GM18502 (cell line): ENCODE measurements at regions not wholly inside any gene's neighbourhood (a gene's known extent, or its start where the extent isn't known, plus 50 kb on each side); places are given as distances from the start of the nearest gene placed in this dataset.
"Not testable (repeated sequence)": the region's sequence is repeated elsewhere in the genome, so short reads cannot be mapped to it uniquely, and the experiment has no call there.

Experiments
- ATAC-seq: cut with Tn5 transposase; IDR thresholded peaks from one replicate; pipeline ENCODE4 v1.9.1; 2021; ENCODE audit warnings: mild to moderate bottlenecking; ENCODE audit not compliant: unreplicated experiment, poor library complexity

DNA sequence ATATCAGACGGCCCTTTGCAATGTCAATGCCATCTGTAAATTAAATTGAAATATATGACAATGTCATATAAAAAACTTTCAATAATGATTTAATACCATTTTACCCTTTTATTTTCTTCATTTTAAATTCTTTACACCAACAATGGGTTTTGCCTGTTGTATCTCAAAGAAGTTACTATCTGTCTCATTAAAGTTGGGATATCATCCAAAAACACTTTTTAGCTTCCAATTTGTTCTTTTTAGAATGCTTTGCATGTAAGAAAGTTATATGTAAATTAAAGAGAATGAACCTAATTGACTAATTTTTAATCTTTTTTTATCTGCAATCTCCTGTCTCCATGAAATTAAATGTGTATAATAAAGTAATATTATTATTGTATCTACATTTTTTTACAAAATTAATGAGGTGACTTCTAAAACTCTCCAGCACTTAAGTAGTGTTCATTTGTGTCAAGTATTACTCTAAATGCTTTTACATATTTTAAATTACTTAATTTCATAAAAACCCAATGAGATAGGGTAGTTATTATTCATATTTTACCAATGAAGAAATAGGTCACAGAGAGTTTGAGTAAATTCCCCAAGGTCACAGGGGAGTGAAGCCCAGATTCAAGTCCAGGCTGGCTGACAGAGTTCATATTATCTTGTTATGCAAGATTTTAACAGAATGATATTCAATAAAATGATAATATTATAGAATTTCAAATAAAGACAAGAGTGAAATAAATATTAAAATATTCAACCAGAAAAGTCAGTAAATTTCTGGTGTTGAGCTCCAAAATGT, 673.0 kb upstream of the FLRT2 start:
- no peak for ATAC-seq

DNA sequence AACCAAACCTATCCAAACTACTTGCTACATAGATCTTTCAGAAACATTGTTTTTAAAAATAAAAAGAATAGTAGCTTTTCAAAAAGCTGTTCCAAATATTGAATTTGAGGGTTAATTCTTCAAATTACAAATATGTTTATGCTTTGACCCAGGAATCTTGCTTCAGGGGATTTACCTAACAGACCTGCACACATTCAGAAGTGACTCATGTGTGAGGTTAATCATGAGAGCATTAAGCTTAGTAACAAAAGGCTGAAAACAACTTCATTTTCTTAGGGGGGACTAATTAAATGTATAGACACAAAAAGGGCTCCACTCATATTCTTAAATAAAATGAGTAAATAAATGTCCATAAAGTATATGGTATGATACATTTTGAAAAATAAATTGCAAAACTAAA, 672.4 kb upstream of the FLRT2 start:
- no peak for ATAC-seq

DNA sequence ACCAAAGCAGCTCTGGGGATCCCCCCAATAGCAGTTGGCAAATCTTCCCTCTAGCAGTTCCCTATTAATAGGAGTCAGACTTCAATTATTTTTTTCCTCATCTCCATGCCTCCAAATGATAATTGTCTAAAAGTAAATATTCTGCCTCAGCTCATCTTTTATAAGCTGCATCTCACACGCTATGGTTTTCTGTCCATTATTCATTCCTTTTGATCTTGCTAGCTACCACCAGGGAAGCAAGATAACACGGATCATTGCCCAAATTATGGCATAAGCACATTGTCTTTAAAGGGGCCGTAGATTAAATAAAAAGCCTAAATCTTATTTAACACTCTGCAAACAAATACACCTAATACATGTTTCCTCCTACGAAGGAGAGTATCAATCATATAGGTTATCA, 670.8 kb upstream of the FLRT2 start:
- ATAC-seq: no peak

DNA sequence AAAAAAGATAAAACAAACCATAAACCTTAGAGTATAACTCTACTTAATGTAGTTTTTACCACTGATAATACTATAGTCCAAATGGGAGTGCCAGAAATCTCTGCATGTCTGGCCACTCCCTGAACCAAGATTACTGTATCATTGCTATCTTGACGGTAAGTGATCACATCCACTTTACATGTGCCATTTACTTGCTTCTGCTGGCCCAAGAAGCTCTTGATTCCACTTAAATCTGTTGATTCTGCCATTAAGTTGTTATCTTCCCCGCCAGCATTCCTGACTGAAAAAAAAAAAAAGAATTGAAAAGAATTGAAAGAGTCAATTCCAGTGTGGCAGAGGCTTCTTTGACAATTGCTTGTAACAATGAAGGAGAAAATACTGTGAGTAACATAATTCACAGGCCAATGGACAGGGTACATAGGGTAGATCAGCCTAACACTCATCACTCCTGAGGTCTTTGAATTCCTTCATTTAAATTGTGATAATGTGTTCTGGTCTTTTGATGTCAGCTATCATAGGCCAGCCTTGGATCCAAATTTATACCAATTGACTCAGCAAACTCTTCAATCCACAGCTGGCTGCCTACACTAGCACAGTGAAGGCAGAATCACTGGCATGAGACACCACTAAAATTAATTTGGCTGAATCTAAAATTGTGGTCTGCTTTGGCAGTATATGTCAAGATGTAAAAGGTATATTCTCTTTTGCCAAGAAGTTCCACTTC, 665.2 kb upstream of the FLRT2 start:
- no peak for ATAC-seq

DNA sequence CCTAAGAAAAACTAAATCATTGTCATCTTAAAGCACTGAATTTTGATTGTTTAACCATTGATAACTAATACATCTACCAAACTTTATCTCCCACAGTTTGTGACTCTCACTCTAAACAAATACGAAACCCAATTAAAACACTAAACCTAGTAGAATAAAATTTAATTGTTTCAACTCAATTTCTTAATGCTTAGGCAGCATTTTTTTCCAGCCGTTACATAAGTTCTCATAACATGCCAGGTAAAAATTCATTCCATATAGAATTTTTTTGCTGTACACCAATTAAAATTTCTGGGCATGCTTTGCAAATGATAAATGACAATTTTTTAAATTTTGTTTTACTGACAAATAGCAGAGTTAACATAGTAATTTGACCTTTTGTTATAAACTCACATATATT, 658.2 kb upstream of the FLRT2 start:
- no peak for ATAC-seq

DNA sequence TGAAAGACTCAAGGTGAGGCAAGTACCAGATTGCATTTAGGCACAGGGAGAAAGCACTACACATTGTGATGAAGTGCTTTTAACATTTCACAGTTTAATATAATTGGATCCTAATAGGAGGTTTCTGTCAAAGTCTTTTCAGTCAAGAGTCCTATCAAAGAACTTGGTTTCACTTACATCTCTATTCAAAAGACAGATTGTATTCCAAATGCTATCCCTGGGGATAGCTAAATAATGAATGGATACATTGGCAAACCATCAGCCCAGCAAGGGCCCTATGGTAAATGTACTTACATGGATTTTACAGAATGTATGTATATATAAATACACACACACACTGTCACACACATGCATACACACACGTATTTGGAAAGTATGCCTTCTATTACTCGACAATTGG, 655.5 kb upstream of the FLRT2 start:
- no peak for ATAC-seq

DNA sequence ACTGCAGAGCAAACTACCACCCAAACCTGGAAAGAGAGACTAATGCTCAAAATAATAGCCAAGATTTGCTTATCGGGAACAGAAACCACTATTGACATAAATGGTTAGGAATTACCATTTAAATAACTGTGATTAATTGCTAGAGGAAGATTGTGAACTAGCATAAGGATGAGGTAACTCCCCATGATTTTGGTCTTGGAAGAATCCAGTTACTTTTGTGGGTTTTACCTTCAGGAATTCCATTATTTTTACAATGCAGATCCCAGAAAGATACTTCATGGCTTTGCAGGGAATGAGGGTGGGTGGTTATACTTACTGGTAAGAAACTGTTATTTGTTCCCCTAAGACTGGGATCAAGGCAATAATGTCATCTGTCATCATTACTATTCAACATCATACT, 652.9 kb upstream of the FLRT2 start:
- ATAC-seq: no peak

DNA sequence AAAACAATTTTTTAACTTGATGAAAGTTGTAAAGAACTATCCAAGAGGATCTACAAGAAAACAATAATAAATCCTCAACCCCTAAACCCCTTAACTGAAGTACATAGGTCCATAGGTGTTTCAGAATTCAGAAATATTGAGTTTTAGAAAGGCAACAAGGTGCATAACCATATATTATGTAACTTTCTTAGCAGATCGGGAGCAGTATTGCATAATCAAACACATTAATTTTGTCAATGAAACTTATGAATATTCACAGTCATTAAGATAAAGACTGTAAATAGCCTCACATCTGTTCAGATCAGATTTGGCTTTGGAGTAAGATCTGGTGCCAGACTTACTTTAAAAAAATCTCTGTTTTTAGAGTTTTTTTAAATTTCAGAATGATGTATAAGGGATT, 647.1 kb upstream of the FLRT2 start:
- no peak for ATAC-seq

DNA sequence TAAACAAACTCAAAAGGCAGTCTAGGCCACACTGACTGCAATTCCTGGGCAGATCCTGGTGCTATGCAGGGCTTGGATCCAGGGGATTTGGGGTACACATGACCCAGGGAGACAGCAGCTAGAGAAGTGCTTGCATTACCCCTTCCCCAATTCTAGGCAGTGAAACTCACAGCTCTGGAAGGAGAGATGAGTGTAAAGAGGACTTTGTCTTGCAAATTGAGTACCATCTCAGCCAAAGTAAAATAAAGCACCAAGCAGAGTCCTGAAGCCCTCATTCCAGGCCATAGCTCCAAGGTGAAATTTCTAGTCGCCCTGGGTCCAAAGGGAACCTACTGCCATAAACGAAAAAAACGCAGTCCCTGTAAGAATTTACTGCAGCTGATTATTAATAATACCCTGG, 644.9 kb upstream of the FLRT2 start:
- ATAC-seq: no peak

DNA sequence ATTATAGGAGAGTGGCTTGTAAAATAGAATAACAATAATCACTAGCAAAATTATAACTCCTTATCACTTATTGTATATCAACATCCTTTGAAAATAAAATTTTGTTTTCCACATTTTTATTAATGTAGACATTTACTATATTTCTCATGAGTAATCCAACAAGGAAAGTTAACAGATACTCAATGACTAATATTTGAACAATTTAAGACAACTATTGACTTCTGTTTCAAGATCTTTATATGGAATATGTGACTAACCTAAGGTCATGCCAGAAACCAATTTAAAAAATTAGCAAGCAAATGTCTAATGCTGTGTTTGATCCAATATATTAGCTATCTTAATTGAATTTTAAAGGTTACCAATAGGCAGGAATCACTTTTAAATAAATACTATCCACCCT, 638.5 kb upstream of the FLRT2 start:
- no peak for ATAC-seq

DNA sequence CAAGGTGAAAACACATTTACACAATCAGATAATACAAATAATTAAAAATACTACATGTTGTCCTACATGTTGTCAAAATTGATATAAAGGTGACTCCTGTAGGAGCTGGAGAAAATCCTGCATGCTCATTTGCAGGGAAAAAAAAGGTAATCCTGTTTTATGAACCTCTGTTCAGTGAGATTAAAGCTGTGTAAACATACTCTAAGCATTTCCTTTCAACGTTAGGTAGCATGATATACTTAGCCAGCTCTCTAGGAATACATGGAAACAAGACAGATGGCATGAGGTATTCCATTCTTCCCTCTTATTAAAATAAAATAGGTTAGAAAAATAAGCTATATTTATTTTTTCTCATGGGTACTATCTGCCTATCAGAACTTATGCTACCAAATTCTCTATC, 635.7 kb upstream of the FLRT2 start:
- ATAC-seq: no peak

DNA sequence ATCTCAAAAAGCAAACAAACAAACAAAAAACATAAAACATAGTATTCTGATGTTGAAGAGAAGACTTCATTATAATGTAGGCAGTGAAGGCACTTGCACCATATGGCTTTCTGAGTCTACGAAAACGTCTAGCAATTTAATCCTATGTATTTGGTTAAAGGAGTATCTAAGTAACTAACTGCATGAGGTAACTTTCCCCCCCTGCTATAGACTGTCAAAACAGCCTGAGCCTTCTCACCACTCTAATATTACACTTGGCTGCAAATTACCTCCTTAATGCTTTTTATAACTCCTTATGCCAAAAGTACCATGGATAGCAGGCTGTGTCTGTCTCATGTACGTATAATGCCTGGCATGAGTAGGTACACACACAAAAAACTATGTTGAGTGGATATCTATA, 607.6 kb upstream of the FLRT2 start:
- ATAC-seq: no peak

DNA sequence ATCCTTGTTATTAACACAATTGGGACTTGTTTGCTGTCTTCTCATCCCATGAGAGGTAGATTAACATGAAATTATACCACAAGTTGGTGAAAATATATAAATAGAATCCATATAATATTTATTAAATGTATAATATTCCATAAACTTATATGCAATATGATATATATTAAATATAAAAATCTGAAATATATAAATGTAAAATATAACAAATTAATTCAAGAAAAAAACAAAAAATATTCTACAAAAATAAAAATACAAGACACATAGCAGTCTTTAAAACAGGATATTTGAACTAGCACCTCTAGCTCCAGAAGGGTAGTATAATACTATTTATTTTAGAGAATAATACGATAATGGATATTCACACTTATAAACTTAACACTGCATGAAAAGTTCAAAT, 603.3 kb upstream of the FLRT2 start:
- no peak for ATAC-seq

DNA sequence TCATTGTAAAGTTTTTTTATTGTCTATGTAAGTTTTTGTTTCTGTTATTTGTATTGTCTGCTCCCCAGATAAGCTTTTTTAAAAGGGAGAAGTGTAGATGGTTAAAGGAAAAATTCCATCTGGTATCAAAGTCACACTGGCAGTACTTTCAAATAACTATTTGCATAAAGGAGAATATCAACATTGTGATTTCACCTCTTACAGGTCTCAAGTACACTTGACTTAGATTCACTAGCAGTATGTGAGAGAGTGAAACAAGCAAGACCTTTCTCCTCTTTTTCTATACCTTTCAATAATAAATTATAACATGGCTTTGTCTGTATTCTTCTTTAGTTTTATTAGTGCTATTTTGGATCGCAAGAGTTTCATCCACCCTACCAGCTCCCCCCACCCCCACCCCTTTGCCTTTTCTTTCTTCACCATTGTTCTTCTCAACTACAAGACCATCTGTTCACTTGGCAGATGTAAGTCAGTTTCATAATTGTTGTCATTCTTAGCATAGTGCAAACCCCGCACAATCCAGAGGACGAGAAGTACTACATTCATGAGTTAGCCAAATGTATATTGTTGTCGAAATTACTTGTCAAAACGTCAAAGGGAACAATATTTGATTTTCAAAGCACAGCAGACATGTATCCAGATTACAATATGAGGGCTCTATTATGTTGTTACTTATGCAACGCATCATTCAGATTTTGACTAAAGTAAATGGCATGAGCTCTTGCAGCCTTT, 602.7 kb upstream of the FLRT2 start:
- no peak for ATAC-seq

DNA sequence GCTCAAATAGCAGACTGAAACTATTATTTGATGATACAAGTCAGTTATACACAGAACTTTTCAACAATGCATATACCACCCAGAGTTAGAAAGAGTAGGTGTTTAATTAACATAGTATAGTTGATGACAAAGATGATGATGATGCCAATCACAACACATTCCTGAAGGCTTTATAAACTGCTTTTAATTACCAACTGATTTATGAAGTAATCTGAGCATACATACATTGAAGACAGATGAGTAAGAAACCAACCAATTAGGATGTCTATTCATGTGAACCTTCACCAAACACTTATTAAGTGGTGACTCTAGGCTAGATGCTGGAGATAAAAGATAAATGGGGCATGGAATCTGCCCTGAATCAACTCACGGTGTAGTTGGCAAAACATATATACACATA, 600.9 kb upstream of the FLRT2 start:
- ATAC-seq: no peak

DNA sequence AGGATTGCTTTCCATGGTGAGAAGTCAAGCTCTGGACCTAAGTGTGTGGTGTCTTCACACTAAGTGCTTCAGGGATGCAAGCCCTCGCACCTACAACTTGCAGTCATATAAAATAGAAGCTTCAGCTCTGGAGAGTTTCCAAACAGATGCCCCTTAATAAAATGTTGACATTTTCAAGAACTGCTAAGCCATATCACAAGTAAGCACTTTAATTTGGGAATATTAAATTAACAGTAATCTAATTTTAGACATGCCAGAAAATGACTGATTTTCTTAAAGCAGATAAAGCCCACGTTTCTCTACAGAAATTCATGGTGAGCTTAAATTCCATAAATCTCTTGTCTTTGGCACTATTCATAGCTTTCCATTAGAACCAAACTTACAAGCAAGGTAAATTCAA, 600.1 kb upstream of the FLRT2 start:
- ATAC-seq: no peak

DNA sequence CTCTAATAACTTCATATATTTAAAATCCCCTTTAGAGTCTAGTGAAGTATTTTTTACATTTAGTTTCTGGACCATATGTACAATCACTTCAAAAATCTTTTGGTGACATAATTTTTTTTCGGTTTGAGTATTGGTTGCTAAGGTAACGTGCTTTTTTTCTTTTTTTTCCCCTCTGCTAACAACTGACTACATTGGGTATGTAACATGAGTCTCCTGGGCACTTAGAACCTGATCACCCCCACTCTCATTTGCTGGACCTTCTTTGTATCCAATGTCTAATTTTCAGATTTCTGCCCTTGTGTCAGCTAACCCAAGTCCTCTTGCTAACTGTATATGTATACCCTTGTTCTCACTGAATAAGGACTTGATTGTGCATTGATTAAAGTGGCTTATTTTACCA, 592.9 kb upstream of the FLRT2 start:
- ATAC-seq: no peak

DNA sequence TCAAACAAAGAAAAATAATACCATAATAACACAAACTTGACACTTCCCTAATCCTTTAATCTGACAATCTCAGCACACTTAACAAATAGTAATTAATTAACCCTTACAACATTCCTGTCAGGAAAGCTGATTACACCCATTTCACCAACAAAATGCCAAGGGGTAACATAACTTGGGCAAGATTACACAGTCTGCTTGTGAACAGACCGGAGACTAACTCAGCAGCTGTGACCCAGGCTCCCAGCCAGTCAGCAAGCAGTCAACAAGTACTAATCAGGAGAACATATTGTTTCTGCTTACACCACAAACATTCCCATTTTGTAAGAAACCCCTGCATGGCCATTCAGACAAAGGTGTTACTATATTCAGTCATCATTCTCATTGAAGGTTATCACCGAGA, 592.5 kb upstream of the FLRT2 start:
- ATAC-seq: no peak

DNA sequence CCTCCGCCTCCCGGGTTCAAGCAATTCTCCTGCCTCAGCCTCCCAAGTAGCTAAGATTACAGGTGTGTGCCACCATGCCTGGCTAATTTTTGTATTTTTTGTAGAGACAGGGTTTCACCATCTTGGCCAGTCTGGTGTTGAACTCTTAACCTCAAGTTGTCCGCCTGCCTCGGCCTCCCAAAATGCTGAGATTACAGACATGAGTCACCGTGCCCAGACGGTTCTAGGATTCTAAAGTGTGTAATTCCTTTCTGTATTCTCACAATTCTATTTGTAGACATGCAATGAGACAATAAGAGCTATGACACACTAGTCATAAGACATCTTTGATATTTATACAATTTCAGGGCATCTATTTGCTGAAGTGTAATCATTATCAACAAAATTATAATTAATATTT, 585.0 kb upstream of the FLRT2 start:
- ATAC-seq: not testable (repeated sequence)

DNA sequence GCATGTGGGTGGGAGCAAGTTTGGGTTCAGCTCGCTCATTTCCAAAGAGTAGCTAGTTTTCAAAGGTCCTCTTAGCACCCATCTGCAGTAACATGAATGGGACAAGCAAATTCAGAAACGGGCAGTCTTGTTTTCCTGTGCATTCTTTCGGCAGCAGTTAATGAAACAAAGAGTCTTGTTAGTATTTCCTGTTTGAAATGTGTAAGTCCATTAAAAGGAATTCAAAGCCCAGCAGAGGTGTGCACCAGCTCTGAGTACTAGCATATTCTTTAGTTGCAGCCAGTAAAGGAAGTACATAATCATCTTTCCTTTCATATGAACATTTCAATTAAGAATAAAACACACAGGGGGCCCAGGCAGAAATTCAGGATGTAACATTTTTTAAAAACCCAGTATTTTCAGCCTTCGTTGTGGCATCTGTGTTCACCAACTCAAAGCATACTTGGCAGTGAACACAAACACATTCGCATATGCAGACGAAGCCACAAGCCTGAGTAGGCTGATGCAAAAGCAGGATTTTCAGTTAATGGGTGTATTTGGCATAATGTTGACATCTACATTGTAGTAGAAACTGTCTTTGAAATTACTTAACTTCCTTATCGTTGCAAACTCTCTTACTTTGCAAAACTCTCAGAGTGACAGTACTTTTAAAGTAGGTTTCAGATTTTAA, 570.0 kb upstream of the FLRT2 start:
- ATAC-seq: no peak

DNA sequence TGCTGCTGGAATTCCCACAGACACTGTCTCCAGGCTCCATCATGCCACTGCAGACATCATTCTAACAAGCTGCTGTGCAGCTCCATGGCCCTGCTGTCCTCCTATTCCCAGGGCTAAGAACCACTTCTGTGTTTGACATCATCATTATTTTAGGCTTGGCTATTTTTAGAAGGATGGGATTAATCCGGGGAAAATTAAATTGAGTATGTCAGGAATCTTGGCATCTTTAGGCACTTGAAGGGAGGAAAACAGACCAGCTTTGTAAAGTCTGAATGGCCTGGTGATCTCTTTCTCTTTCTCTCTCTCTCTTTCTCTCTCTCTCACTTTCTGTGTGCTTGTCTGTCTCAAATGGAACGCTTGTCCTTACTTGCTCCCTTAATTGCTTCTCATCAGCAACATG, 568.3 kb upstream of the FLRT2 start:
- ATAC-seq: no peak
